Fibroblast of lung (primary cell): ENCODE measurements at regions not wholly inside any gene's neighbourhood (a gene's known extent, or its start where the extent isn't known, plus 50 kb on each side); places are given as distances from the start of the nearest gene placed in this dataset.

Experiments used
- EZH2 ChIP-seq: IDR thresholded peaks from 2 replicates; pipeline ENCODE4 v1.5.1; 2012; ENCODE audit warnings: low read length, control low read depth, mild to moderate bottlenecking; ENCODE audit errors: missing control alignments
- TF ChIP-seq, protein P1 (sequence below), 2 donors: IDR thresholded peaks in 1 of 2; conservative IDR thresholded peaks in 1 of 2; 1 replicate in 1 of 2; 2 replicates in 1 of 2; pipeline ENCODE4 v1.5.1; 2011 to 2012; ENCODE audit warnings: low read length in 2 of 2, control low read depth in 1 of 2, inconsistent platforms in 1 of 2, low read depth in 1 of 2, mild to moderate bottlenecking in 1 of 2

DNA sequence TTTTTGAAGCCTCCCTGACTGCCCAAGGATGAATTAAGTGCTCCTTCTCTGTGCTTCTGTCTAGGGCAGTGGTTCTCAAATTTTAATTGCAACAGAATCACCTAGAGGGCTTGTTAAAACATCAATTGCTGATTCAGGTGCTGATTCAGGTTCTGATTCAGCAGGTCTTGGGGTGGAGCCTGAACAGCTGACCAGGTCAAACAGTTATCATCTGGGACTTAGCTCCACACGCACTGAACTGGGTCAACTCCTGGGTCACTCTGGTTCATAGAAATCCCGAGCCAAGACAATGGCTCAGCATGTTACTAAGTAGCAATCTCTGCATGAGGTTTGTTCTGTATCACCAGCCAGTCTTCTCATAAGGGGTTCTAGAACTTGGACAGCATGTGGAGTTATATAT lies 192.3 kb downstream of the GJA1 start:
- TF ChIP-seq, protein P1, sequence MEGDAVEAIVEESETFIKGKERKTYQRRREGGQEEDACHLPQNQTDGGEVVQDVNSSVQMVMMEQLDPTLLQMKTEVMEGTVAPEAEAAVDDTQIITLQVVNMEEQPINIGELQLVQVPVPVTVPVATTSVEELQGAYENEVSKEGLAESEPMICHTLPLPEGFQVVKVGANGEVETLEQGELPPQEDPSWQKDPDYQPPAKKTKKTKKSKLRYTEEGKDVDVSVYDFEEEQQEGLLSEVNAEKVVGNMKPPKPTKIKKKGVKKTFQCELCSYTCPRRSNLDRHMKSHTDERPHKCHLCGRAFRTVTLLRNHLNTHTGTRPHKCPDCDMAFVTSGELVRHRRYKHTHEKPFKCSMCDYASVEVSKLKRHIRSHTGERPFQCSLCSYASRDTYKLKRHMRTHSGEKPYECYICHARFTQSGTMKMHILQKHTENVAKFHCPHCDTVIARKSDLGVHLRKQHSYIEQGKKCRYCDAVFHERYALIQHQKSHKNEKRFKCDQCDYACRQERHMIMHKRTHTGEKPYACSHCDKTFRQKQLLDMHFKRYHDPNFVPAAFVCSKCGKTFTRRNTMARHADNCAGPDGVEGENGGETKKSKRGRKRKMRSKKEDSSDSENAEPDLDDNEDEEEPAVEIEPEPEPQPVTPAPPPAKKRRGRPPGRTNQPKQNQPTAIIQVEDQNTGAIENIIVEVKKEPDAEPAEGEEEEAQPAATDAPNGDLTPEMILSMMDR (conservative IDR thresholded peaks at IDR 0.05 in 1 of 2, IDR thresholded peaks at IDR 0.05 in 1 of 2; ENCODE audit: low read depth in 1 of 2, low read length in 2 of 2) = no peak
- no peak for TF ChIP-seq EZH2
